ENCODE measurements at regions not wholly inside any gene's neighbourhood (a gene's known extent, or its start where the extent isn't known, plus 50 kb on each side); places are given as distances from the start of the nearest gene placed in this dataset.

- TF ChIP-seq MAFK (IDR thresholded peaks at IDR 0.05; ENCODE audit: low read depth, low read length) (no peak), CTCF (conservative IDR thresholded peaks at IDR 0.05; ENCODE audit: low read depth, low read length) (no peak), POLR2A (IDR thresholded peaks at IDR 0.05; ENCODE audit: low read depth, low read length) (no peak), RCOR1 (IDR thresholded peaks at IDR 0.05; ENCODE audit: insufficient replicate concordance, low read length) (no peak), SMC3 (IDR thresholded peaks at IDR 0.05; ENCODE audit: low read depth, low read length) (no peak), MXI1 (IDR thresholded peaks at IDR 0.05; ENCODE audit: borderline replicate concordance, low read depth, low read length) (no peak), RAD21 (IDR thresholded peaks at IDR 0.05; ENCODE audit: low read length) (no peak), USF2 (IDR thresholded peaks at IDR 0.05; ENCODE audit: low read depth, low read length) (no peak), MAZ (IDR thresholded peaks at IDR 0.05; ENCODE audit: borderline replicate concordance, low read depth, low read length) (no peak)
Observed at GRCh38 chr1:190619724-190620123, 142.1 kb upstream of the BRINP3 start.

All from IMR-90 (cell line).